Stimulated activated CD4-positive, alpha-beta T cell treated with anti-CD3 and anti-CD28 coated beads, Interleukin-2, amount 100 ng/mL, for 4 hours (primary cell): ENCODE measurements at regions not wholly inside any gene's neighbourhood (a gene's known extent, or its start where the extent isn't known, plus 50 kb on each side); places are given as distances from the start of the nearest gene placed in this dataset.

ENCODE experiments used
- DNase-seq: peaks from one replicate; pipeline ENCODE4 v3.0.0-alpha.2; 2020; ENCODE audit warnings: low read depth

- no peak for DNase-seq
Observed at GRCh38 chr15:46315434-46315833, 680.6 kb downstream of the SQOR start.

- DNase-seq = no peak
Observed at GRCh38 chr15:46316024-46316423, 681.2 kb downstream of the SQOR start.

- no peak for DNase-seq
Observed at GRCh38 chr15:46317029-46317428, 682.2 kb downstream of the SQOR start.

- DNase-seq = no peak
Observed at GRCh38 chr15:46322753-46323152, 687.9 kb downstream of the SQOR start.

- no peak for DNase-seq
Observed at GRCh38 chr15:46326173-46326572, 691.3 kb downstream of the SQOR start.

GRCh38 chr15:46328821-46329220 is 694.0 kb downstream of the SQOR start:
- no peak for DNase-seq

GRCh38 chr15:46329876-46330275 is 695.0 kb downstream of the SQOR start:
- no peak for DNase-seq

GRCh38 chr15:46331546-46331945 is 696.7 kb downstream of the SQOR start:
- no peak for DNase-seq

- no peak for DNase-seq
Observed at GRCh38 chr15:46343196-46343935, 708.5 kb downstream of the SQOR start.

- DNase-seq = no peak
Observed at GRCh38 chr15:46344115-46344724, 709.4 kb downstream of the SQOR start.

GRCh38 chr15:46344915-46345314 is 710.1 kb downstream of the SQOR start:
- no peak for DNase-seq

GRCh38 chr15:46354443-46354842 is 719.6 kb downstream of the SQOR start:
- DNase-seq = no peak

- no peak for DNase-seq
Observed at GRCh38 chr15:46365572-46365971, 730.7 kb downstream of the SQOR start.

GRCh38 chr15:46366360-46367007 is 731.7 kb downstream of the SQOR start:
- DNase-seq = no peak

- no peak for DNase-seq
Observed at GRCh38 chr15:46383978-46384377, 749.1 kb downstream of the SQOR start.

GRCh38 chr15:46386356-46386755 is 751.5 kb downstream of the SQOR start:
- no peak for DNase-seq

GRCh38 chr15:46389739-46390138 is 754.9 kb downstream of the SQOR start:
- DNase-seq = no peak

- DNase-seq = no peak
Observed at GRCh38 chr15:46394463-46394862, 759.6 kb downstream of the SQOR start.

- no peak for DNase-seq
Observed at GRCh38 chr15:46408312-46408711, 773.5 kb downstream of the SQOR start.

- no peak for DNase-seq
Observed at GRCh38 chr15:46409841-46410301, 775.0 kb downstream of the SQOR start.

GRCh38 chr15:46410705-46411104 is 775.9 kb downstream of the SQOR start:
- no peak for DNase-seq

- no peak for DNase-seq
Observed at GRCh38 chr15:46411900-46412299, 777.1 kb downstream of the SQOR start.

- no peak for DNase-seq
Observed at GRCh38 chr15:46413799-46414198, 779.0 kb downstream of the SQOR start.
